HG03097 (cell line): ENCODE measurements at regions not wholly inside any gene's neighbourhood (a gene's known extent, or its start where the extent isn't known, plus 50 kb on each side); places are given as distances from the start of the nearest gene placed in this dataset.

Source experiments
- ATAC-seq: cut with Tn5 transposase; IDR thresholded peaks from one replicate; pipeline ENCODE4 v1.9.1; 2021; ENCODE audit not compliant: unreplicated experiment, low FRiP score

- no peak for ATAC-seq
These were observed 150.2 kb upstream of the EEPD1 start for GRCh38 chr7:36002900-36003299.

DNA sequence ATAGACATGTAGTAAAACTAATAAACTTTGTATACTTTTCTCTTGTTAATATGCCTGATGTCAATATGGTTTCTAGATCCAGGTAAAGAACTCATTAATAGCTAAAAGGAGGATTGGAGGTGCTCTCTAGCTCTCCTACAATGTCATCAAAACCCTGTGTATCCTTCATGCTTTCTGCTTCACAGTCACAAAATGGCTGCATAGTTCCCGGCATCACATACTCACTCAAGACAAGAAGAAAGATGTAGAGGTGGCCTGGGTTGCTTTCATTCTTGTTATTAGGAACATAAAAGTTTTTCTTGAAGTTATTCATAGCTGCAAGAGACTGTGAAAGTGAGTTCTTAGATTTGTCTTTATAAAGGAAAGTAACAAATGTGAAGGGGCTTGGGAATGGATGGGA is 149.7 kb upstream of the EEPD1 start:
- ATAC-seq: no peak

DNA sequence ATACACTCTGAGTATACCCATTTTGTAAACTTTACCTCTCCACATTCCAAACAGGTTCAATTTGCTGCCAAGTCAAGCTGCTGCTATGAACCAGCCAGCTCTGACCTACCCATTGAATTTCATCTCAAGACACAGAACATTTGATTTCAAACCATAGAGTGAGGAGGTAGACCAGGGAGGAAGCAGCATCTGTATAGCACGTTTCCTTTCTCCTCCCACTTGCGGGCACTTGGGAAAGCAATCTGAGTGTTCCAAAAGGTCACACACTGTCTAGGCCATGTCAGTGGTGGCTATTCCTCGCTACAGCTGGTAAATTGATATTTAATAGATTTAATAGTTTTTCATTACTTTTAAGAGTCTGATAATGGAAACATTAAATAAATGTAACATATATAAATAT is 147.8 kb upstream of the EEPD1 start:
- ATAC-seq: no peak

DNA sequence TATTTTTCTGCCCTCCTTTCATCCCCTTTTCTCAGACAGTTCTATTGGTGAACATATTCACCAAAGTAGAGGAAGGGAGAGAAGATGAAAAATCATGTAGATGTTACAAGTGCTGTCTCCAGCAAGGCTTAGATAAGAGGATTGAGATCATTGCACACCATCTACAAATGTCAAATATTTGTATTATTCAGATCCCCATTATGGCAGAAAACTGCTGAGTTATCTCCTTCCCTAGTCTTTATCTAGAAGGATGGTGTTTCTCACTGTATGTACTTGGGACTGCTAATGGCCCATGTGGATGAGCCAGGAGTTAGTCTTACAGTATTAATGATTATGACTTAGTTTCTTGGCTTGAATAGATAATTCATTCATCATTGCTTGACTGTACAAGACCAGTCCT is 147.2 kb upstream of the EEPD1 start:
- no peak for ATAC-seq

- no peak for ATAC-seq
These were observed 146.3 kb upstream of the EEPD1 start for GRCh38 chr7:36006636-36007229.

DNA sequence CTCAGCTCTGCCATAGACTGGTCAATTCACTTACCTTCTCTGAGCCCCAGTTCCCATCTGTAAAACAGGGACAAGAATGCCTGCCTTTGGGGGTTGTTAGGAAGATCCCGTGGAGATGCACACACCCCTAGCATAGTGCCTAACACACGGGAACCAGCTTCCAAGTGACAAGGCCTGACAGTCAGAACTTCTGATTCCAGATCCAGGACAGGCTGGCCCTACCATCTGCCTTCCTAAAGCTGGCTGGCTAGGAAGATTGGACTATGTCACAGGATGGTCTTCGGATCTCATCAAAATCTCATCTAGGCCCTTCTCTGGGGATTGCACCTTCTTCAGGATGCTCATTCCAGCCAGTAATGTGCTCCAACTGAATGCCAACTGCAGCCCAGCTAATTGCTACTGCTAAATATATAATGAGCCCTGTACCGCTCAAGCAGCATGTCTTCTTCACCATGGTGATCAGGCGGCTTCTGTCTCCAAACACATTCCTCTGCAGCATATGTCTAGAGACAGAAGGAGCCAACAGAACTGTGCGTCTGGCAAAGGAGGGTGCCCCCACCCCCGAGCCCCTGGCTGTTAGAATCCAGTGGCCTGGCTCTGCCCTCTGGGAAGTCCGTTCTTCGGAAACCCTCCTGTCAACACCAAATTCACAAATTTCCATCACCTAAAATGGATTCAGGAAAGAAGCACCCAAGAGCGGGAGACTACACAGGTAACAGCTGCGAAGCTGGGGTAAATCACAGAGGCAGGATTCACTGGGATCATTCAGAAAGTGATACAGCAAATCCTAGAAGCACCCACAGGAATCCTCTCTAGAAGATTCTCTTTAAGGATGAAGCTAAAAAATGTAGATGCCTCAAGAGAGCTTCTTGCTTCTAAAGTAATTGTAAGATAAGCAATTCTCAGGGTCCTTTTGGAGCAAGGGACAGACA is 142.1 kb upstream of the EEPD1 start:
- ATAC-seq: no peak

DNA sequence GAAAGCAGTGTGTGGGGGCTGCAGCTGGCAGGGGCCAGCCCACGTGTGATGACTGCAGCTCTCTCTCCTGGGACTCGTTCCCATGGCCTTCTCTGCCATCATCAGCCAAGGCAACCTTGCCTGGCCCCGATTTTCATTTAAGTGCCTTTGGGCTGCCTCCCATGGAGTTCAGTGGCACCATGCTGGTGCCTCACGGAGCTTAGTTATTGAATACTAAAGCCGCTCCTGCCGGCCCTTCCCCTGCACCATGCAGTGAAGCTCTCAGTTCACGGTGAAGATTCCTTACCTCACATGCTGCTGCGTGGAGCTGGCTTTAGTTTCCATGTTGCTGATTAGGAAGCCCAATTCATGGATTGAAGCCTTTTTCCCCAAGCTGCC is 141.5 kb upstream of the EEPD1 start:
- ATAC-seq: no peak

- no peak for ATAC-seq
These were observed 139.6 kb upstream of the EEPD1 start for GRCh38 chr7:36013246-36014014.

DNA sequence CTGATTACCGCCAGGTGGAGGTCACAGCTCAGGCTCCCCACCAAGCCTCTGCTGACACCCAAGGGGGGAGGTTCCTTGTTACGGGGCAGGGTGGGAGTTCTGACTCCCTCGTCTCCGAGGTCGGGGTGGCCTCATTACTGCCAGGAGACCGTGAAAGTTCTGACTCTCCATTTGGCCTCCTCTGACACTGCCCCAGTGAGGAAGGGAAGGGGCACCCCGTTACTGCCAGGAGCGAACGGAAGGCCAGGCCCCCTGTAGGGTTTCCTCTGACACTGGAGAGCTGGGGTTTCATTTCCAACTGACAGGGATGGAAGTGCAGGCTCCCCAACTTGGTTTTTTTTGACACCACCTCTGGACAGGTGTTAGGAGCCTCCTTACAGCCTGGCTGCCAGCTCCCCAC is 138.1 kb upstream of the EEPD1 start:
- no peak for ATAC-seq

- no peak for ATAC-seq
These were observed 137.3 kb upstream of the EEPD1 start for GRCh38 chr7:36015733-36016132.

DNA sequence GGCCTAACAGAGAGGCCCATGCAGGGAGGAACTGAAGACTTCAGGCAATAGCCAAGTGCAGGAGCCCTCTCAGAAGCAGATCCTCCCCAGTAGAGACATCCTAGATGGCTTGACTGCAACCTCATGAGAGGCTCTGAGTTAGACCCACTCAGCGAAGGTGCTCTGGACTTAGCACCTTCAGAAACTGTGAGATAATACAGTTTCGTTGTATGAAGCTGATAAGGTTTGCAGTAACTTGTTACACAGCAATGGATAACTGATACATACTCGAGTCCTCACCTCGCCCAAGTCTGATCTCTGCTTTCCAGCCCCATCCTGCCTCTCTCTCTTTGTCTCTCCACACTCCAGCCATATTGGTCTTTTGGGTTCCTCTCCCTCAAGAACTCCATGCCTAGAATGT is 136.4 kb upstream of the EEPD1 start:
- no peak for ATAC-seq

DNA sequence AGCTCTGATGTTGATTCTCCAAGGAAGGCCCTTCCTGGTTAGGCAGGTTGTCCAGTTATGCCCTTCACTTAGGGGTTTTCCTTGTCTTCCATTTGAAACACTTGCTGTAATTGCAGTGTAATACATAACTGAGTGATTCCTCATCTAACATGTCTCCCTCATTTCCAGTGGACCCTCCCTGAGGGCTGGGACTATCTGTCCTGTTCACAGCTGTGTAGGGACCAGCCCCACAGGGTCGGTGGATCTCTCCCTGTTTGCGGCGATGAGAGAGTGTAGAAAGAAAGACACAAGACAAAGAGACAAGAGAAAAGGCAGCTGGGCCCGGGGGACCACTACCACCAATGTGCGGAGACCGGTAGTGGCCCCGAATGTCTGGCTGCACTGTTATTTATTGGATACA is 135.9 kb upstream of the EEPD1 start:
- no peak for ATAC-seq

- ATAC-seq: no peak
These were observed 134.1 kb upstream of the EEPD1 start for GRCh38 chr7:36018816-36019484.

DNA sequence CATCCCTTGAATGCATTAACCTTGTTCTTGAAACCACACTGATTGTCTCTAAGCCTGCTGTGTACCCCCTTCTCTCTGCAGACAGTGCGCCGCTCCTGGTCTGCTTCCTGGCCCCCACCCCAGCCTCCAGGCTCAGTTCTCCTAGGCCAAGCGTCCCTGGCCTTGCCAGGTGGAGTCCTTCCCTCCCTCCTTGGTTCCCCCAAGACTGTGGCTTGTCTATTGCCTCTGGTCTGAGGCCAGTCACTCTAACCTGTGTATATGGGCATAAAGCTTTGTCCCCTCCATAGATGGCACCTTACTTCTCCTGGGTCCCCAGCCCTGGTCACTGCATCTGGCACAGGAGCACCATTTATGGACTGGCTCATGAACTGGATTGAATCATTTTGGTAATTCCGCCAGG is 133.5 kb upstream of the EEPD1 start:
- ATAC-seq: no peak

DNA sequence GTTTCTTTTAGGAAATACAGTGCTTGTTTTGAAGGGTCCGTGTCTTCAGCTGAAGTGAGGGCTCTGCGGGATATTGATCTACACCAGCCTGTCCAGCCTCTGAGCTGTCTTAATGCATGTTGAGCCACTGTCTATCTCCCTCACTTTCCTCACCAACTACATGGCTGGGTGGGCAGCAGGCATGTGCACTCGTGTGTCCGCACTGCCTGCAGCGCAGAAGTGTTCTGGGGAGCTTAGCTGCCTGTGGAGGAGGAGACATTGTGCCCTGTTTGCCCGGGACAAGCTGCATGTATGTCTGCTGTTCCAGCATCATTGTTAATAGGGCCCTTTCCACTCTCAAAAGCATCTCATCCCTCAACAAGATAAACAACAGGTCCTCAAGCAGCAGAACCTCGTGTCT is 133.1 kb upstream of the EEPD1 start:
- ATAC-seq: no peak

DNA sequence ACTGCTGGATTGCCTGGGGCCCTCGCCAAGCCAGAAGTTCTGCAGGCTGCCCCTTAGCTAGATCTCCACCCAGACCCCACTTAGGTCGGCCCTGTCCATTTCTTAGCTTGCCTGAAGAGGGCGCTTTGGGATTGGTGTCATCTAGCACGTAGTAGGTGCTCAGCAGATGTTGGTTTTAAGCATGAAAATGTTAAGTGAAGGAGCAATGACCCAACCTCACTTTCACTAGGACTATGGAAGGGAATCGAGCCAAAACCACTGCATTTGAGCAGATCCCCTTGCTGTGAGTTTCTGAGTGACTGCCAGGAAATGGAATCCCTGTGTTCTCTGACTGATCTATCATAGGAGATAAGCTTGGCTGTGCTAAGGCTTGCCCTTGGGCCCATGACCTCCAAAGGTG is 131.7 kb upstream of the EEPD1 start:
- no peak for ATAC-seq

- no peak for ATAC-seq
These were observed 131.0 kb upstream of the EEPD1 start for GRCh38 chr7:36021917-36022550.

GRCh38 chr7:36023033-36023560 is 130.0 kb upstream of the EEPD1 start:
- no peak for ATAC-seq

DNA sequence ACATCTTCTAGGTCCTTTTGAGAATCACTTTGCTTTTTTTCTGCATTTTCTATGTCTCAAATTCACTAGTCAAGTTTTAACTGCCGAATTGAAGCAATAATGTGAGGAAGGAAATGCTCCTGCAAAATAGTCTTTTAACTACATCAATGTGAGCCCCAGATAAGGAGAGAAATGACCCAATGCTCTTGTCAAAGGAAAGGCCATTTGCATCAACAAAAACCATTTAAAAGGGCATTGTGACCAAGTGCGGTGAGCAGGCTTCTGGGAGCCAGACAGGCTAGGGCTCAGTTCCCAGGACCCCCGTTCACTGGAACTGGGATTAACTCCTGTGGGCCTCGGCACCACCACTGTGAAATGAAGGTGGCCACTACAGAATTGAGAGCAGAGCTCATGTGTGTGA is 127.9 kb upstream of the EEPD1 start:
- no peak for ATAC-seq

DNA sequence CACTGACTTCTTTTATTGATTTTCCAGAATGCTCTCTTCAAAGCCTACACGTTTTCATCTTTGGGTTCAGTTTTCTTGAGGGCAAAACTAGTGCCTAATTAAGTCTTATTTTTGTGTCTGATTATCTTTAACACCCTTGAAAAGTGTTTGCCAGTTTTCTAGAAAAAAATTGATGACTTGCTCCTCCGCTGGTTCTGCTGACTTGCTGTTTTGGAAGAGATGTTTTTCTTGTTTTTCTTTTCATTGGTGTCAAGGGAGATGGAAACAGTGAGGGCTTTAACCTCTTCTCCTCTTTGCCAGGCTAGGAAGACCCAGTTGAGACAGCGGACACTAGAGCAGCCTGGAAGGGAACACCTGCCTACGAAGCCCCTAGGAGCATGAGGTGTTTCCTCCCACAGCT is 123.7 kb upstream of the EEPD1 start:
- no peak for ATAC-seq
